ENCODE measurements at regions not wholly inside any gene's neighbourhood (a gene's known extent, or its start where the extent isn't known, plus 50 kb on each side); places are given as distances from the start of the nearest gene placed in this dataset.

DNA sequence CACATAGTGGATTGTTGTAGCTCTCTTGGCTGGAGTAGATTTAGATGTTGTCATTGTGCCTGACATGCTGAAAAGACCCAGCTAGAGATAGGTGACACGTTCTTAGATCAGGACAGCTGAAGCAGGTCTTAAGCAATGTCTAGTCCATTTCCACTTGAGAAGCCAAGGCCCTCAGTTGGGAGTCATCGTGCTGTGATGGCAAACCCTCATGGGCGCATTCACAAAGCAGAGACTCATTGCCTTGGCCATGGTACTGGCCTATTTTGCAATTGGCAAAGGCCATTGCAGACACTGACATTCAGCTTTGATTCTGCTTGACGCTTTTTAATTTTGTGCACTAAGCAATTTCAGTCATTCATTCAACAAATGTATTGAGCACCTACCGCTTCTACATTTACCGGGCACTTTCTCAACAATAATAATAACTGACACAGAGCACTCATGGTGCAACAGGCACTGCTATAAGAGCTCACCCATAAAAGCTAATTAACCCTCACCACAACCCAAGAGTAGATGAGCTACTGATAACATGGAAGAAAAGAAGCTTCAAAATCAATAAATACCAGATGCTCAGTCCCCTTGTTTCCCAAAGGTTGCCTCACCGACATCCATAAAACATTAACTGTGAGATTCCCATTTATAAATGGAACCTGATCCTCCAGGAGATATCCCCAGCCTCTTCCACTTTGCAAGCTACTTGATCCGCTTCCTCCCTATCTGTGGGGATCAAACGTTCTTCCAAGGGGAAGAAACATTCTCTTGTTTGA lies 200.1 kb downstream of the TLE3 start:
- TF ChIP-seq, protein P1, sequence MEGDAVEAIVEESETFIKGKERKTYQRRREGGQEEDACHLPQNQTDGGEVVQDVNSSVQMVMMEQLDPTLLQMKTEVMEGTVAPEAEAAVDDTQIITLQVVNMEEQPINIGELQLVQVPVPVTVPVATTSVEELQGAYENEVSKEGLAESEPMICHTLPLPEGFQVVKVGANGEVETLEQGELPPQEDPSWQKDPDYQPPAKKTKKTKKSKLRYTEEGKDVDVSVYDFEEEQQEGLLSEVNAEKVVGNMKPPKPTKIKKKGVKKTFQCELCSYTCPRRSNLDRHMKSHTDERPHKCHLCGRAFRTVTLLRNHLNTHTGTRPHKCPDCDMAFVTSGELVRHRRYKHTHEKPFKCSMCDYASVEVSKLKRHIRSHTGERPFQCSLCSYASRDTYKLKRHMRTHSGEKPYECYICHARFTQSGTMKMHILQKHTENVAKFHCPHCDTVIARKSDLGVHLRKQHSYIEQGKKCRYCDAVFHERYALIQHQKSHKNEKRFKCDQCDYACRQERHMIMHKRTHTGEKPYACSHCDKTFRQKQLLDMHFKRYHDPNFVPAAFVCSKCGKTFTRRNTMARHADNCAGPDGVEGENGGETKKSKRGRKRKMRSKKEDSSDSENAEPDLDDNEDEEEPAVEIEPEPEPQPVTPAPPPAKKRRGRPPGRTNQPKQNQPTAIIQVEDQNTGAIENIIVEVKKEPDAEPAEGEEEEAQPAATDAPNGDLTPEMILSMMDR (IDR thresholded peaks at IDR 0.05) = no peak
- TF ChIP-seq POLR2A (IDR thresholded peaks at IDR 0.05) = no peak

All from thyroid gland (tissue), 4 donors.